Midbrain (tissue), 1 donor: ENCODE measurements at regions not wholly inside any gene's neighbourhood (a gene's known extent, or its start where the extent isn't known, plus 50 kb on each side); places are given as distances from the start of the nearest gene placed in this dataset.

ENCODE experiments used
- DNase-seq: peaks from one replicate; lab custom pipeline; 2025; lab: John Stamatoyannopoulos, UW

- DNase-seq = no peak
These were observed 313.9 kb downstream of the BARHL2 start for GRCh38 chr1:90402893-90403849.

DNA sequence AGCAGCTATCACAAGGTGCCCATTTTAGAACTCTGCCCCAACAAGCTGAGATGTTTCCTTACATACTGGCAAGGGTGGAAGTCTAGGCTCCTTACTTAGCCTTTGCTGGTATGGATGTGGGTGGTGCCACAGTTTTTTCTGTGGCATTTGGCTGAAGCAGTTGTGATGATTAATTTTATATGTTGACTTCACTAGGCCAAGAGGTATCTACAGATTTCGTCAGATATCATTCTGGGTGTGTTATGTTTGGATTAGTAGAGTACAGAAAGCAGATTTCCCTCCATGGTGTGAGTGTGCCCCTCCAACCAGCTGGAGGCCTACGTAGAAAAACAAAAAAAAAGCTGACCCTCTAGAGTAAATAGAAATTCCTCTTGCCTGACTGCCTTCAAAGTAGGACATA, 317.0 kb downstream of the BARHL2 start:
- DNase-seq = no peak

DNA sequence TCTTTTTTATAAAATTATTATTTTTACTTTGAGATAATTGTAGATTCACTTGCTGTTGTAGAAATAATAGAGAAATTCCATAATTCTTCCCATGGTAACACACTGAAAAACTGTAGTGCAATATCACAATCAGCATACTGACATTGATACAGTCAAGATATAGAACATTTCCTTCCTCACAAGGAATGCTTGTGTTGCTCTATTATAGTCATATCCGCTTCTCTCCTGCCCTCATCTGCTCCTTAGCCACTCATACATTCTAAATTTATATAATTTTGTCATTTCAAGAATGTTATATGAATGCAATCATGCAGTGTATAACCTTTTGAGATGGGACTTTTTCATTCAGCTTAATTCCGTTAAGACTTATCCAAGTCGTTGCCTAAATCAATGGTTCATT, 320.2 kb downstream of the BARHL2 start:
- no peak for DNase-seq

DNA sequence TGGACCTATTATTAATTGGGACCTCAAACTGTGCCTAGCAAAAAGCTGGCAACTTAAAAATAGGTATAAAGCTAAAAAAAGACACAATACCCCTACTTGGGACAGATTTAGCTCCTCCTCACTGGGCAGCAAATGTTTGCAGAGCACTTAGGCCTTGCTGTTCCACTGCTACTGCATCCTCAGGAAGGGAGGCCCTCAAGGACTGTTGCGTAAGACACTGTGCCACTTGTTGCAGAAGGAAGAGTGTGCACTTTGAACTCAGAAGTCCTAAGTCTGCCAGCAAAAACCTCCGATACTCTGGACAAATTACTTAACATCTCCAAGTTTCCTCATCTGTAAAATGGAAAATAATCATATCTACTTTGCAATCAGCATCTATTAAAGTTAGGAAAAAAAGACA, 322.9 kb downstream of the BARHL2 start:
- no peak for DNase-seq

DNA sequence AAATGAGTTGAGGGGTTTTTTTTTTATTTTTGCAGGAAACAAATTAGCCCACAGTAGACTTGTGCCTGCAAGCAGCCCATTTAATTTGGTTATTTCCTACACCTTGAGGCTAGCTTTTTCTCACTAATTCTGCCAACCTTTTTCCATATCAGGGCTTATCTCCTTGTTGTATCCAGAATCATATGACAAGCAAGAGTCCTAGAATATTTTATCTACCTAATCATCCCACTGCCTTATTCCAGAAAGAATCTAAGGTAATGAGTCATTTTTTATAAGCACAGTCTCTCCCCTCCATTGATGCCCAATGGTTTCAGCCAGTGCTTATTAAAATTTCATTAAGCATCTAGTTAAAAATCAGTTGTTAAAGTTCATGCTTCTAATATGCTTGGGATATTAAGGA, 324.1 kb downstream of the BARHL2 start:
- DNase-seq = no peak

DNA sequence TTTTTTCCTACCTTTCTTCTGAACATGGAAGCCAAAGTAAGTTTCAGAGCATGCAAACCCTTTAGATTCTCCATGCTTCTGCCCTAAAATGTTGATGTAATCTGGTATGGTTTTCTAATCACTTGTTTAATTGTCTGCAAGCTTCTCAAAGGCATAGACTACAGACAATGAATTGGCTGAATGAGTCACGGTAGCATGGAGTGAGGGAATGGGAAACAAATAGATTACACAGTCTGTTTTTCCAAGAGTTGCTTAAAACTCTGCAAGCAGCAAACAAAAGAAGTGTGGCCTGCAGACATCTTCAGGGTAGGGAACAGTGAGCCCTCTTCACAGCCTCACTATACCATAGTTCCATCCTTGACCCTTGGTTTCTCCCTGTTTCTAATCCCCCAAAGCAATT, 326.0 kb downstream of the BARHL2 start:
- no peak for DNase-seq

DNA sequence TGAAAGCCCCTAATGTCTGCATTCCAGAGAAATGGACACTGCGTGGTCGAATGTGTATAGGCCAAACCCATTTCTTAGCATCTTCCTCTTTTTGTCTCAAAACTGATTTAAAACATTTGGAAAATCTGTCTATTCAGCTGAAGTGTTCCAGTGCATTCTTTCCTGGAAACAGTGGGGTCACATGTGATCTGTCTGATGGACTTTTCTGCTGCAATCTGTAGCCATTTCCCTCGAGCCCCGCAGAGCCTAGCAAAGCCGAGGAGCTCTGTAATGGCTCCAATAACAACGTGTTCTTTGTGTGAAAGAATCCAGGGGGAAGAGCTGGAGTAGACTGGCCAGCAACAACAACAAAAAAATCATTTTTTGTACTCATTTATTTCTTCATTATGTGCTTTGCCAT, 329.3 kb downstream of the BARHL2 start:
- DNase-seq = peak; percentile 32

DNA sequence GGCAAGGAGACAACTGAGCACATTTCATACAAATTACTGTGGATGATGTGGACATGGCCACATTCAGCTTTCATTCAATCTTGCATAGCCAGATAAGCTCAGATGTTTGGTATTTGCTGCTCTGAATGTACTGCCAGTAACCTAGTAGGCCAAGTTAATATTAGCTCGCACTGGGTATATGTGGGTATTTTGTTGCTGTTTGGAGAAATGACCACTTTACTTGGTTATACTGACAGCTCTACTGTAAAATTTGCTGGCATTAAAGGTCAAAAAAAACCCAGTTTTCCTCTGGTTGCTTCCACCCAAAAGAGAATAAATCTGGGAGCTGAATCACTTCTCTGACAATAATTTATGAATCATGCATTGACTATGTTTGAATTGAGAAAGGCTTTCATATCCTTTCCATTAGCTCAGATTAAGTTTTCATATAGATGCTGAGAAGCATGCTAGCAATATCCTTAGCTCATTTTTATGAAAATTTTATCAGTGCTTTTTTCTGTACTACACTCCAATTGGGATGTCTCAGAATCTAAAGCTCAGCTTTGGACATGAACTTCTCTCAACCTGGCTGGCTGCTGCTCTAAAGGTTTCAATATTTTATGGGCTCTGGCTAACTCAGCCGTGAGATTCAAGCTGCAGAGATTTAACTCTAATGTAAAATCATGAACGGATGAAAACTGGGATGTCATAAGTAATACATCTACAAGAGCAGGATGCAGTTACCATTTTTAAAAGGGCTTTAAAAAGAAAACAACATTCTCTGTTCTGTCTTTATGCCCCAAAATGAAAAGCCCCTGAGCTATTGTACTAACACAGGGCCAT, 330.0 kb downstream of the BARHL2 start:
- DNase-seq = no peak

GRCh38 chr1:90384193-90384592, 332.9 kb downstream of the BARHL2 start:
- no peak for DNase-seq

DNA sequence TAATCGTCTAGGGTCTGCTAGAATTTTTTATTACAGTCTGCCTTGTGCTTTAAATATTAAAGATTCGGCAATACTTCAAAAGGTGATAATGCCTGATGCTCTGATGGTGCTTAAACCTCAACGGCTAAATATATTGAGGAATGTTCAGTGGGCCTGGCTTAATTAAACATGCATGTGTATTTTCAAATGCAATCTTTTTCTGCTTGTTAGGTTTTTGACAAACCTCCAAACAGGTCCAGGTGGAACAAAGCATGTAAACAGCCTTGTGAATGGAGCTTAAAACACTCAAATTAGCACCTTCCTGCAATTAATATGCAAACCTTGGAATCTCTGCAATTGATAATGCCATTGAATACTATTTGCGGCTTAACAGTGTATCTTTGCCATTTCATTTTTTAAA, 334.9 kb downstream of the BARHL2 start:
- no peak for DNase-seq

- no peak for DNase-seq
These were observed 335.5 kb downstream of the BARHL2 start for GRCh38 chr1:90381598-90381997.

GRCh38 chr1:90371448-90371813, 345.7 kb downstream of the BARHL2 start:
- DNase-seq = no peak

GRCh38 chr1:90370686-90371447, 346.2 kb downstream of the BARHL2 start:
- no peak for DNase-seq

DNA sequence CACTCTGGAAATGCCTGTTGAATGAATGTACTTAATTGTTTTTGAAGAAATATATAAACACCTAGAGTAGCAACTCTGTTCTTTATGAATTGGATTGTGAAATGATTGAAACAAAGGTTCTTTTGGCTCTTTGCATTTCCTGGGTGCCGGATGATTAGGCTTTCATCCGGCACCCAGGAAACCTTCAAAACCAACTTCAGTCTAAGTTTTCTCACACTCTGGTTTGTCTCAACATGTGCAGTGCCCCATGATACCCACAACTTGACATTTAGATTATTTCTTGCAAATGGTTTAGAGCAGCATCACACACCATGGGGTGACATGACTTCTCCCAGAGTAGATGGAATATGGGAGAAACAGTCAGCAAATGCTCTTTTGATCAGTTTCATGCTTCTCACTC, 354.9 kb downstream of the BARHL2 start:
- DNase-seq = no peak

DNA sequence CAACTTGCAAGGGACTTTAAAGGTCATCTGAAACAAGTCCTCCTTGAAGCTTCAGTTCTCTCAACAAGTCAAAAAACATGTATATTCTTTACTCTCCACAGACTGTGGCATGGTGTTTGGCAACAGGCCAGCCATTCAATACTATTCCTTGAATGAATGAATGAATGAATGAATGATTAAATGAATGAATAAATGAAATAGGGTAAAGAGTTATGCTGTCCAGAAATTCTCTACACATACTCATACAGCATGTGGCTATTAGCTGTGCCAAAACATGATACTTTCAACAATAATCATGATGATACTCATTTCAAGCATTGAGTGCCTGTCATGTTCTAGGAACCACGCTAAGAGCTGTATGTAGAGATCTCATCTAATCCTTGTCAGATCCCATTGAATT, 356.1 kb downstream of the BARHL2 start:
- no peak for DNase-seq

DNA sequence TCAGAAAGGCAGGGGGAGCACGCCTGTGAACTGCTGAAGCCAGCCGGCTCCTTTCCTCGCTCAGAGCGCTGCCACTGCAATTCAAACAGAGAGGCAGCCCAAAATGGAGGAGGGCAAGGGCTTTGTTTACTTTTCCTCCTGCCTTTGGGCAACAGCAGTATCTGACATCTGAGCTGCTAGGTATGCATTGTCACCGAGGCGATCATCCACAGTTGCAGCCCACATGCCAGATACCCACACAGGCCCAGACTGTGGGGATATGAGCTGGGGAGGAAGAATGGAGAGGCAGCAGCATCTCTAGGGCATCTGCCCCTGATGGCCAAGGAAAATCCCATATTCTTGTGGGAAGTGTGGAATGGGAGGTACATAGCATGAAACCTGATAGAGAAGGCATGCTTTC, 357.1 kb downstream of the BARHL2 start:
- no peak for DNase-seq

DNA sequence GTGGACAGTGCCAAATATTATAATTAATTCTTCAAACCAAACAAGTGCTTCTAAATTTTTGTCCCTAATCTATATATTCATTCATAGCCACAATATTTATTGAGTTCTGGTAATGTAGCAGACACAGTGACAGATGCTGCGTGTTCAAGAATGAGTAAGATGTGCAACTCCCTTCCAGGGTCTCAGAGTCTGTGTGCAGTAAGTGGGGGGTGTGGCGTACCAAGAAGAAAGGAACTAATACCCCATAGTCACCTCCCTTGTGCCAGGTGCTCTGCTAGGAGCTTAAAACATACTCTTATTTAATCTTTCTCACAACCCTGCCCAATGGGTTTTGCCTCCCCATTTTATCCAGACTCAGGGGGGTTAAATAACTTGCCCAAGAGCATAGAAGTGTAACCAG, 358.7 kb downstream of the BARHL2 start:
- DNase-seq = no peak

DNA sequence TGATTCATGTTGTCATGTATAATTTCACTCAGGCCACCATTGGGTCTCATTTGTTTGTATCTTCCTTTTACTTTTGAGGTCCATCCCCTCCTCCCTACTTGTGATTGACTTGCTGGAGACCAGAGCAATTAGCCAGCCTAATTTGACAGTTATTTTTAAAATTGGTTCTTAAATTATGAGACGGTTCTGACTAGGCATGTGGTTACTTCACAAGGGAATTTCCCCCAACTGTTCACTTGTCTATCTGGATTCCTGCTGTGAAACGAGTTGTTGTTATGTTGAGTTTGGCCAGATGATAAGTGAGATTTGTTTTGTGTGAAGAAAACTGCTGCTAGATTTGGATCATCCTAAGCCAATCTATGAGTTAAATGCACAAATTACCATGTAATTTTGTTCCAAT, 359.1 kb downstream of the BARHL2 start:
- DNase-seq = no peak

DNA sequence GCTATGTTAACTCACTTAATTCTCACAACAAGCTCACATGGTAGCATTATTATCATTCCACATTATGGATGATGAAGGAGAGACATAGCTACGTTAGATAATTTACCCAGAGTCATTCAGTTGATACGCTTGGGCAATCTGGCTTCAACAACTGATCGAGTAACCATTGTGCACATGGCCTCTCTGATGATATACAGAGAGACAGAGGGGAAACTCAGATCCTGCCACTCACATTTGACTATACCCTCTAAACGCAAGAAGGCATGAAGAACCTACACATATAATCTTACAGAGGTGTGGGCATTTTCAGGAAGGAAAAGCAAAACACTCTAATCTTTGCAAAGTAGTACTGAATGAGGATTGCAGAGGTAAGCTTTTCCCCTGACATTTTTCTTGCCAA, 360.1 kb downstream of the BARHL2 start:
- DNase-seq = no peak

GRCh38 chr1:90356101-90356500, 361.0 kb downstream of the BARHL2 start:
- DNase-seq = no peak

DNA sequence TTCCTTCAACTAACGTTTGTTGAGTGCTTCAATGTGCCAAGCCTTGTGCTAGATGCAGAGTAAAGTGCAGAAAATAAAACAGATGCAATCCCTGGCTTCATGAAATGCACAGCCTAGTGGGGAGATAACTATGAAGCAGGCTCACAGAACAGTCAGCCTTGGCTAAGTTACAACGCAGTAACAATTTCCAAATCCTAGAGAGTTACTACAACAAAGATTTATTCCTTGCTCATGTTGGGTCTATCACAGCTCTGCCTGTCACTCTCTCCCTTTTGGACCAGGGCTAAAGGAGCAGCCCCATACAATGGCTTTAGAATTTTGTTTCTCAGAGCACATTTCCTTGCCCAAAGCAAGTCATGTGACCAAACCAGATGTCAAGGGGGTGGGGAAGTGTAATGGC, 359.8 kb downstream of the ZNF326 start:
- no peak for DNase-seq

DNA sequence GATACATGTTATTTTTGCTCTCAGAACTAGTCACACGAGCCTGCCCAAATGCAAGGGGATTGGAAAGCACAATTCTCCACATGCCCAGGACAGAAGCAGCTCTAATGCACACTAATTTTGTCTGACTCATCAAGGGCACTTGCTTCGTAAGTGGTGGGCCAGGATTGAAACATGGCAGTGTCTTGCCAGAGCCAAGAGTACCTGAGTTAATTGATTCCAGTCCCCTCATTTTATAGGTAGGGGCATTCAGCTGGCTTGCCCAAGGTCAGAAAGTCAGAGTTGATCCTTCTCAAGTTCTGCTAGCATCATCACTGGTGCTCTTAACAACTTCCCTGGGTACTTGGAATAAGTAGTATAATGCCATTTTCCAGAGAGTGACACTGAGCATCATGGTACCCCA, 356.1 kb downstream of the ZNF326 start:
- no peak for DNase-seq
